Keratinocyte (primary cell): ENCODE measurements at regions not wholly inside any gene's neighbourhood (a gene's known extent, or its start where the extent isn't known, plus 50 kb on each side); places are given as distances from the start of the nearest gene placed in this dataset.

Experiments
- DNase-seq: peaks from one replicate; pipeline ENCODE4 v3.0.0-alpha.2; 2011; ENCODE audit warnings: low read depth, missing footprints, low spot score
- FAIRE-seq: peaks from 2 replicates; lab custom pipeline; 2011; peaks lifted over from hg19 to GRCh38; lab: Jason Lieb, UNC
- H2AFZ ChIP-seq: 2 replicates; pipeline ENCODE4 v1.6.0; 2012; ENCODE audit warnings: low read length, control low read depth, inconsistent platforms; ENCODE audit not compliant: control insufficient read depth
- H3K27ac ChIP-seq: 2 replicates; pipeline ENCODE4 v1.5.1; 2011; ENCODE audit warnings: low read length; ENCODE audit not compliant: control insufficient read depth, insufficient read depth
- H3K27me3 ChIP-seq: 3 replicates; pipeline ENCODE4 v1.6.0; 2011; ENCODE audit warnings: low read length; ENCODE audit not compliant: control insufficient read depth, insufficient read depth; ENCODE audit errors: extremely low read depth
- H3K36me3 ChIP-seq, 2 experiments: 2 replicates in 1 of 2; 3 replicates in 1 of 2; pipeline ENCODE4 v1.5.1; 2011; ENCODE audit warnings: low read length in 2 of 2, mild to moderate bottlenecking in 1 of 2; ENCODE audit not compliant: control insufficient read depth in 2 of 2, insufficient read depth in 2 of 2; ENCODE audit errors: extremely low read depth in 1 of 2
- H3K4me1 ChIP-seq: 3 replicates; pipeline ENCODE4 v1.5.1; 2011; ENCODE audit warnings: low read length; ENCODE audit not compliant: control insufficient read depth, insufficient read depth; ENCODE audit errors: extremely low read depth
- H3K4me2 ChIP-seq: 3 replicates; pipeline ENCODE4 v1.6.0; 2011; ENCODE audit warnings: low read depth, low read length; ENCODE audit not compliant: control insufficient read depth, insufficient read depth; ENCODE audit errors: extremely low read depth
- H3K4me3 ChIP-seq, 3 experiments: fragments of 200-600 bp in 1 of 3; sonication (generic) in 1 of 3; 2 replicates in 2 of 3; 3 replicates in 1 of 3; pipeline ENCODE4 v1.5.1; 2011 to 2016; ENCODE audit warnings: low read length in 3 of 3, mild to moderate bottlenecking in 3 of 3, control low read depth in 2 of 3, inconsistent platforms in 1 of 3, low read depth in 1 of 3, mixed read lengths in 1 of 3, mixed run types in 1 of 3, moderate library complexity in 1 of 3; ENCODE audit not compliant: control insufficient read depth in 2 of 3, insufficient read depth in 2 of 3; ENCODE audit errors: extremely low read depth in 1 of 3
- H3K79me2 ChIP-seq: 2 replicates; pipeline ENCODE4 v1.6.0; 2012; ENCODE audit warnings: low read length; ENCODE audit not compliant: control insufficient read depth, insufficient read depth
- H3K9ac ChIP-seq: 3 replicates; pipeline ENCODE4 v1.6.0; 2011; ENCODE audit warnings: low read length; ENCODE audit not compliant: control insufficient read depth, insufficient read depth; ENCODE audit errors: extremely low read depth
- H3K9me1 ChIP-seq: 3 replicates; pipeline ENCODE4 v1.6.0; 2011; ENCODE audit warnings: low read length; ENCODE audit not compliant: control insufficient read depth, insufficient read depth; ENCODE audit errors: extremely low read depth
- H3K9me3 ChIP-seq: 2 replicates; pipeline ENCODE4 v1.5.1; 2012; ENCODE audit warnings: low read depth, low read length; ENCODE audit not compliant: control insufficient read depth
- H4K20me1 ChIP-seq: 3 replicates; pipeline ENCODE4 v1.6.0; 2011; ENCODE audit warnings: low read length; ENCODE audit not compliant: control insufficient read depth, insufficient read depth; ENCODE audit errors: extremely low read depth
- CTCF ChIP-seq, 3 experiments: IDR thresholded peaks in 1 of 3; conservative IDR thresholded peaks in 1 of 3; optimal IDR thresholded peaks in 1 of 3; 2 replicates in 2 of 3; 3 replicates in 1 of 3; pipeline versions ENCODE3 to v1.5.1; 2011; ENCODE audit warnings: low read length in 3 of 3, mild to moderate bottlenecking in 3 of 3, moderate library complexity in 2 of 3, control low read depth in 1 of 3, inconsistent platforms in 1 of 3; ENCODE audit not compliant: insufficient read depth in 2 of 3; ENCODE audit errors: extremely low read depth in 1 of 3
- EZH2 ChIP-seq: IDR thresholded peaks from one replicate; pipeline ENCODE4 v1.6.1; 2012; ENCODE audit warnings: inconsistent platforms, mild to moderate bottlenecking, low read length, moderate library complexity
- dilution Hi-C: fragments of 300-500 bp; cut with MboI; formaldehyde crosslinking; loops from one replicate; pipeline ENCODE4 v1.7.0; 2020; ENCODE audit warnings: low sequenced_read_pairs; ENCODE audit not compliant: extremely low pct_ligation_motif_present

GRCh38 chr3:59658274-59658673 is 608.4 kb upstream of the CFAP20DC start:
- Histone ChIP-seq H3K4me2 (no peak overlapping the region), H4K20me1 (no peaks in the 10 kb centered on the region), H3K36me3 (no peaks in the 10 kb centered on the region), H3K9ac (no peak overlapping the region), H3K9me3 (no peaks in the 10 kb centered on the region), H3K27ac (no peak overlapping the region), H3K4me1 (peaks cover 27% of the 10 kb centered on the region), H2AFZ (no peak overlapping the region), H3K4me3 (no peak overlapping the region), H3K9me1 (no peaks in the 10 kb centered on the region), H3K79me2 (no peaks in the 10 kb centered on the region), H3K27me3 (no peaks in the 10 kb centered on the region)
- TF ChIP-seq CTCF (optimal IDR thresholded peaks at IDR 0.05 in 1 of 3, IDR thresholded peaks at IDR 0.05 in 1 of 3, conservative IDR thresholded peaks at IDR 0.05 in 1 of 3; ENCODE audit: extremely low read depth in 1 of 3, insufficient read depth in 2 of 3, low read length in 3 of 3) (no peak), EZH2 (no peak)
- dilution Hi-C loops: no loop called here
- no peak for FAIRE-seq
- no peak for DNase-seq

- no peak overlapping the region for H2AFZ ChIP-seq
- no peaks in the 10 kb centered on the region for H3K36me3 ChIP-seq
- TF ChIP-seq EZH2: no peak
- TF ChIP-seq CTCF (optimal IDR thresholded peaks at IDR 0.05 in 1 of 3, IDR thresholded peaks at IDR 0.05 in 1 of 3, conservative IDR thresholded peaks at IDR 0.05 in 1 of 3; ENCODE audit: extremely low read depth in 1 of 3, insufficient read depth in 2 of 3, low read length in 3 of 3): no peak
- no peak overlapping the region for H3K4me3 ChIP-seq
- peaks cover 27% of the 10 kb centered on the region for H3K4me1 ChIP-seq
- dilution Hi-C loops: no loop called here
- H3K4me2 ChIP-seq: no peak overlapping the region
- H3K79me2 ChIP-seq: no peaks in the 10 kb centered on the region
- DNase-seq (no peak), FAIRE-seq (peak; percentile 9)
- H3K27ac ChIP-seq: no peak overlapping the region
- H3K9me1 ChIP-seq: no peaks in the 10 kb centered on the region
- no peaks in the 10 kb centered on the region for H4K20me1 ChIP-seq
- H3K27me3 ChIP-seq: no peaks in the 10 kb centered on the region
- H3K9ac ChIP-seq: no peak overlapping the region
- H3K9me3 ChIP-seq: no peaks in the 10 kb centered on the region
Measured at GRCh38 chr3:59655418-59656015, 605.7 kb upstream of the CFAP20DC start.
